COLO829 (cell line): ENCODE measurements at regions not wholly inside any gene's neighbourhood (a gene's known extent, or its start where the extent isn't known, plus 50 kb on each side); places are given as distances from the start of the nearest gene placed in this dataset.
"Not testable (repeated sequence)": the region's sequence is repeated elsewhere in the genome, so short reads cannot be mapped to it uniquely, and the experiment has no call there.

Experiments
- DNase-seq: peaks from one replicate; pipeline ENCODE4 v3.0.0; 2012; ENCODE audit warnings: low spot score

- no peak for DNase-seq
These were observed 54.7 kb upstream of the NRIP1 start for GRCh38 chr21:15119486-15119885.

- no peak for DNase-seq
These were observed 56.4 kb upstream of the NRIP1 start for GRCh38 chr21:15121097-15121654.

- DNase-seq = peak; percentile 62
These were observed 56.9 kb upstream of the NRIP1 start for GRCh38 chr21:15121655-15122120.

GRCh38 chr21:15122241-15122640 lies 57.4 kb upstream of the NRIP1 start:
- no peak for DNase-seq

GRCh38 chr21:15124731-15125130 lies 59.9 kb upstream of the NRIP1 start:
- no peak for DNase-seq

GRCh38 chr21:15126948-15127347 lies 62.1 kb upstream of the NRIP1 start:
- no peak for DNase-seq

GRCh38 chr21:15127437-15127836 lies 62.6 kb upstream of the NRIP1 start:
- DNase-seq = no peak

GRCh38 chr21:15128267-15128666 lies 63.5 kb upstream of the NRIP1 start:
- no peak for DNase-seq

- DNase-seq = not testable (repeated sequence)
These were observed 63.9 kb upstream of the NRIP1 start for GRCh38 chr21:15128714-15129113.

GRCh38 chr21:15130326-15130725 lies 65.5 kb upstream of the NRIP1 start:
- DNase-seq = no peak

- DNase-seq = no peak
These were observed 66.0 kb upstream of the NRIP1 start for GRCh38 chr21:15130751-15131150.

GRCh38 chr21:15132781-15133180 lies 68.0 kb upstream of the NRIP1 start:
- no peak for DNase-seq

GRCh38 chr21:15134701-15135470 lies 70.1 kb upstream of the NRIP1 start:
- no peak for DNase-seq

- DNase-seq = peak; percentile 24
These were observed 71.2 kb upstream of the NRIP1 start for GRCh38 chr21:15135867-15136629.

- DNase-seq = no peak
These were observed 73.7 kb upstream of the NRIP1 start for GRCh38 chr21:15138490-15138889.

- DNase-seq = no peak
These were observed 75.1 kb upstream of the NRIP1 start for GRCh38 chr21:15139898-15140297.

GRCh38 chr21:15140321-15141019 lies 75.7 kb upstream of the NRIP1 start:
- DNase-seq = peak; percentile 74

GRCh38 chr21:15141261-15141970 lies 76.6 kb upstream of the NRIP1 start:
- no peak for DNase-seq

GRCh38 chr21:15144026-15144425 lies 79.2 kb upstream of the NRIP1 start:
- DNase-seq = no peak

- no peak for DNase-seq
These were observed 83.6 kb upstream of the NRIP1 start for GRCh38 chr21:15148437-15148836.

GRCh38 chr21:15149600-15150224 lies 84.9 kb upstream of the NRIP1 start:
- no peak for DNase-seq
